GM12878 (cell line): ENCODE measurements at regions not wholly inside any gene's neighbourhood (a gene's known extent, or its start where the extent isn't known, plus 50 kb on each side); places are given as distances from the start of the nearest gene placed in this dataset.

Source experiments
- ATAC-seq: fragments of 200-7000 bp; cut with Tn5 transposase; 3 replicates; pipeline ENCODE4 v1.9.1; 2020; ENCODE audit warnings: mild to moderate bottlenecking, moderate library complexity
- BruUV-seq: library from RNA; stranded (reverse); fragments of 400-500 nt; replicated peaks from 2 replicates; lab custom pipeline; 2021; lab: Mats Ljungman, UMichigan
- CTCF ChIA-PET: fragments of 300-600 bp; sonication (Branson Sonifier 250); formaldehyde crosslinking; extraction: SDS; loops from one replicate; lab custom pipeline; 2021; ENCODE audit warnings: inconsistent platforms; lab: Yijun Ruan, JAX
- POLR2A ChIA-PET: fragments of 350-600 bp; formaldehyde crosslinking; extraction: SDS; loops from one replicate; lab custom pipeline; 2021; ENCODE audit warnings: inconsistent platforms; lab: Charles Lee
- RAD21 ChIA-PET: fragments of 300-600 bp; sonication (Branson Sonifier 250); formaldehyde crosslinking; loops from one replicate; lab custom pipeline; 2023; ENCODE audit warnings: antibody characterized with exemption; ENCODE audit not compliant: unreplicated experiment; lab: Charles Lee
- SMC1A ChIA-PET: fragments of 300-600 bp; sonication (Branson Sonifier 250); formaldehyde crosslinking; loops from one replicate; lab custom pipeline; 2023; ENCODE audit not compliant: unreplicated experiment, uncharacterized antibody; lab: Charles Lee
- DNase-seq: peaks from one replicate; pipeline ENCODE4 v3.0.0-alpha.2; 2011; ENCODE audit warnings: low read depth, low spot score
- FAIRE-seq: peaks from 3 replicates; lab custom pipeline; 2011; peaks lifted over from hg19 to GRCh38; lab: Jason Lieb, UNC
- H2AFZ ChIP-seq: 2 replicates; pipeline ENCODE4 v1.6.0; 2011; ENCODE audit warnings: low read depth, low read length, control low read depth; ENCODE audit not compliant: control insufficient read depth
- H3K27ac ChIP-seq: 2 replicates; pipeline ENCODE4 v1.5.1; 2011; ENCODE audit warnings: control low read depth; ENCODE audit not compliant: control insufficient read depth, insufficient read depth
- H3K27me3 ChIP-seq, 2 experiments: replicated peaks in 1 of 2; 2 replicates each; pipeline versions ENCODE4 v1.6.0 to v1.6.1; 2011; ENCODE audit warnings: low read length in 1 of 2; ENCODE audit not compliant: control insufficient read depth in 2 of 2, insufficient read depth in 2 of 2
- H3K36me3 ChIP-seq, 2 experiments: 2 replicates each; pipeline ENCODE4 v1.5.1; 2011; ENCODE audit warnings: low read length in 1 of 2; ENCODE audit not compliant: control insufficient read depth in 2 of 2, insufficient read depth in 2 of 2
- H3K4me1 ChIP-seq: 2 replicates; pipeline ENCODE4 v1.6.1; 2011; ENCODE audit warnings: mild to moderate bottlenecking, low read length, moderate library complexity, mixed read lengths; ENCODE audit not compliant: control insufficient read depth, insufficient read depth
- H3K4me2 ChIP-seq: 2 replicates; pipeline ENCODE4 v1.6.0; 2011; ENCODE audit warnings: control low read depth; ENCODE audit not compliant: control insufficient read depth, insufficient read depth
- H3K4me3 ChIP-seq: fragments of 200-600 bp; sonication (generic); 2 replicates; pipeline ENCODE4 v1.5.1; 2016
- H3K79me2 ChIP-seq: 2 replicates; pipeline ENCODE4 v1.6.0; 2011; ENCODE audit warnings: low read length; ENCODE audit not compliant: control insufficient read depth, insufficient read depth
- H3K9ac ChIP-seq: 2 replicates; pipeline ENCODE4 v1.8.0; 2011; ENCODE audit warnings: low read length, control low read depth, mixed read lengths; ENCODE audit not compliant: control insufficient read depth, insufficient read depth
- H3K9me3 ChIP-seq: replicated peaks from 3 replicates; pipeline ENCODE4 v1.5.1; 2011; ENCODE audit warnings: mild to moderate bottlenecking, low read length; ENCODE audit not compliant: control insufficient read depth, insufficient read depth
- H4K20me1 ChIP-seq: 2 replicates; pipeline ENCODE4 v1.6.0; 2011; ENCODE audit not compliant: control insufficient read depth, insufficient read depth
- ATF2 ChIP-seq: IDR thresholded peaks from 2 replicates; pipeline ENCODE4 v1.6.1; 2012; ENCODE audit warnings: low read length, inconsistent platforms
- ATF7 ChIP-seq: fragments of 450-650 bp; IDR thresholded peaks from 2 replicates; pipeline ENCODE4 v1.6.1; 2016; ENCODE audit warnings: low read depth, mild to moderate bottlenecking
- BCL11A ChIP-seq: IDR thresholded peaks from 2 replicates; pipeline ENCODE4 v1.6.1; 2011; ENCODE audit warnings: low read depth, low read length
- BHLHE40 ChIP-seq, 2 experiments: fragments of 450-650 bp in 1 of 2; IDR thresholded peaks; 2 replicates each; pipeline ENCODE4 v1.6.1; 2011 to 2017; ENCODE audit warnings: low read depth in 2 of 2, borderline replicate concordance in 1 of 2, improper control_type of control experiment in 1 of 2, low read length in 1 of 2, mild to moderate bottlenecking in 1 of 2
- EP300 ChIP-seq, 2 experiments: fragments of 150-350 bp in 1 of 2; IDR thresholded peaks; 2 replicates each; pipeline ENCODE4 v1.6.1; 2011 to 2012; ENCODE audit warnings: low read depth in 2 of 2, low read length in 2 of 2, borderline replicate concordance in 1 of 2, improper control_type of control experiment in 1 of 2, inconsistent platforms in 1 of 2; ENCODE audit not compliant: control insufficient read depth in 1 of 2
- ETV6 ChIP-seq, 2 experiments: fragments of 450-650 bp in 1 of 2; IDR thresholded peaks in 1 of 2; conservative IDR thresholded peaks in 1 of 2; 2 replicates each; pipeline ENCODE4 v1.6.1; 2014; ENCODE audit warnings: antibody characterized with exemption in 1 of 2, borderline replicate concordance in 1 of 2, low read depth in 1 of 2, mild to moderate bottlenecking in 1 of 2, moderate library complexity in 1 of 2
- HDGF ChIP-seq: fragments of 450-650 bp; IDR thresholded peaks from 2 replicates; pipeline ENCODE4 v1.6.1; 2016; ENCODE audit warnings: antibody characterized with exemption
- IKZF1 ChIP-seq: fragments of 450-650 bp; conservative IDR thresholded peaks from 2 replicates; pipeline ENCODE4 v1.6.1; 2017; ENCODE audit warnings: antibody characterized with exemption, mild to moderate bottlenecking
- MLLT1 ChIP-seq: fragments of 450-650 bp; IDR thresholded peaks from 2 replicates; pipeline ENCODE4 v1.6.1; 2016; ENCODE audit warnings: mild to moderate bottlenecking
- MTA3 ChIP-seq: IDR thresholded peaks from 2 replicates; pipeline ENCODE4 v1.6.1; 2012; ENCODE audit warnings: low read length, inconsistent platforms, borderline replicate concordance
- SKIL ChIP-seq: fragments of 450-650 bp; IDR thresholded peaks from 2 replicates; pipeline ENCODE4 v1.6.1; 2017; ENCODE audit warnings: mild to moderate bottlenecking, low read depth, inconsistent platforms; ENCODE audit not compliant: poor library complexity, severe bottlenecking
- SMAD5 ChIP-seq: IDR thresholded peaks from 2 replicates; pipeline ENCODE4 v1.6.1; 2016; ENCODE audit warnings: antibody characterized with exemption, low read depth
- TCF7 ChIP-seq: IDR thresholded peaks from 2 replicates; pipeline ENCODE4 v1.6.1; 2014; ENCODE audit warnings: antibody characterized with exemption, borderline replicate concordance
- YBX1 ChIP-seq: fragments of 450-650 bp; IDR thresholded peaks from 2 replicates; pipeline ENCODE4 v1.6.1; 2016; ENCODE audit warnings: antibody characterized with exemption
- ZBTB40 ChIP-seq: fragments of 450-650 bp; IDR thresholded peaks from 2 replicates; pipeline ENCODE4 v1.6.1; 2016; ENCODE audit warnings: mild to moderate bottlenecking, moderate library complexity, borderline replicate concordance
- ZNF384 ChIP-seq: IDR thresholded peaks from 2 replicates; pipeline ENCODE4 v1.6.1; 2012; ENCODE audit warnings: low read depth, mild to moderate bottlenecking, low read length, improper control_type of control experiment, borderline replicate concordance
- WGBS: methylation state at CpG from one replicate; pipeline ENCODE4 v1.1.6; 2016; ENCODE audit warnings: low lambda C conversion rate; ENCODE audit not compliant: insufficient replicate concordance, insufficient coverage; ENCODE audit errors: missing lambda C conversion rate; 5-methylcytosine and 5-hydroxymethylcytosine counted together
- in situ Hi-C: fragments of 300-500 bp; cut with MboI; formaldehyde crosslinking; loops from 9 replicates; pipeline ENCODE4 v1.14.3; 2018; ENCODE audit warnings: mixed read lengths
- intact Hi-C: fragments of 100-400 bp; cut with micrococcal nuclease; formaldehyde crosslinking; loops from one replicate; pipeline ENCODE4 v1.14.2; 2022; ENCODE audit not compliant: unreplicated experiment

- no TSS peak for BruUV-seq
- H3K36me3 ChIP-seq = no peaks in the 10 kb centered on the region
- in situ Hi-C loops = no loop called here
- no peak for FAIRE-seq
- H2AFZ ChIP-seq = no peak overlapping the region
- H3K27me3 ChIP-seq = no peaks in the 10 kb centered on the region
- SMC1A ChIA-PET = interaction anchor here (1.1 kb wide), 1 partner anchor 28 kb away, joined by 4 read pairs; no protein-coding TSS in a partner anchor
- H3K4me3 ChIP-seq = no peak overlapping the region
- DNase-seq = no peak
- CTCF ChIA-PET = no interaction called here
- 68% methylated on average over 5 of the region's 5 CpGs for WGBS
- H3K9ac ChIP-seq = no peak overlapping the region
- RAD21 ChIA-PET = no interaction called here
- no peaks in the 10 kb centered on the region for H3K9me3 ChIP-seq
- no peaks in the 10 kb centered on the region for H3K79me2 ChIP-seq
- peaks cover 3% of the 10 kb centered on the region; the same call in 1 of the 2 replicates for H3K4me1 ChIP-seq
- peak overlapping the region; percentile 33; the same call in 1 of the 2 replicates for H3K4me2 ChIP-seq
- no peaks in the 10 kb centered on the region for H4K20me1 ChIP-seq
- H3K27ac ChIP-seq = no peak overlapping the region; the same call in 1 of the 2 replicates
- ATAC-seq = no peak
- intact Hi-C loops = no loop called here
- POLR2A ChIA-PET = no interaction called here
- no peak for TF ChIP-seq ZBTB40
- no peak for TF ChIP-seq IKZF1
- TF ChIP-seq EP300 (IDR thresholded peaks at IDR 0.05; ENCODE audit: borderline replicate concordance in 1 of 2, control insufficient read depth in 1 of 2, low read depth in 2 of 2, low read length in 2 of 2) = no peak
- TF ChIP-seq BHLHE40 (IDR thresholded peaks at IDR 0.05; ENCODE audit: borderline replicate concordance in 1 of 2, low read depth in 2 of 2, low read length in 1 of 2) = no peak
- no peak for TF ChIP-seq ETV6 (conservative IDR thresholded peaks at IDR 0.05 in 1 of 2, IDR thresholded peaks at IDR 0.05 in 1 of 2; ENCODE audit: borderline replicate concordance in 1 of 2, low read depth in 1 of 2)
- TF ChIP-seq MLLT1 = no peak
- TF ChIP-seq ATF7 = no peak
- no peak for TF ChIP-seq YBX1
- TF ChIP-seq TCF7 = no peak
- no peak for TF ChIP-seq HDGF
- no peak for TF ChIP-seq MTA3
- TF ChIP-seq ATF2 = no peak
- TF ChIP-seq SMAD5 = no peak
- TF ChIP-seq BCL11A = no peak
- TF ChIP-seq SKIL = no peak
- TF ChIP-seq ZNF384 = no peak
Measured at GRCh38 chr10:52436664-52437063, 122.6 kb downstream of the DKK1 start.
